Thyroid gland (tissue), 4 donors: ENCODE measurements at regions not wholly inside any gene's neighbourhood (a gene's known extent, or its start where the extent isn't known, plus 50 kb on each side); places are given as distances from the start of the nearest gene placed in this dataset.

Experiments used
- CTCF ChIP-seq, 6 experiments: fragments of 200-600 bp in 3 of 6; fragments of 450-650 bp in 3 of 6; sonication (generic) in 3 of 6; IDR thresholded peaks; one replicate each; pipeline ENCODE4 v1.5.1; 2016 to 2019; ENCODE audit warnings: antibody characterized with exemption in 6 of 6, mild to moderate bottlenecking in 2 of 6, inconsistent platforms in 1 of 6, moderate library complexity in 1 of 6
- POLR2A ChIP-seq, 2 donors: fragments of 450-650 bp; IDR thresholded peaks; one replicate each; pipeline ENCODE4 v1.6.1; 2017; ENCODE audit warnings: antibody characterized with exemption in 2 of 2, mild to moderate bottlenecking in 2 of 2, moderate library complexity in 1 of 2

- TF ChIP-seq CTCF (IDR thresholded peaks at IDR 0.05) (no peak), POLR2A (IDR thresholded peaks at IDR 0.05) (no peak)
These were observed 223.2 kb downstream of the PCDH7 start for GRCh38 chr4:30943356-30943755.
